ENCODE measurements at regions not wholly inside any gene's neighbourhood (a gene's known extent, or its start where the extent isn't known, plus 50 kb on each side); places are given as distances from the start of the nearest gene placed in this dataset.
"Not testable (repeated sequence)": the region's sequence is repeated elsewhere in the genome, so short reads cannot be mapped to it uniquely, and the experiment has no call there.

- DNase-seq, result no peak
Observed at GRCh38 chr18:78857314-78858150, 122.1 kb upstream of the SALL3 start.

- no peak for DNase-seq
Observed at GRCh38 chr18:78859686-78860085, 119.9 kb upstream of the SALL3 start.

GRCh38 chr18:78860117-78860516 lies 119.5 kb upstream of the SALL3 start:
- no peak for DNase-seq

- DNase-seq, result no peak
Observed at GRCh38 chr18:78861116-78861515, 118.5 kb upstream of the SALL3 start.

- DNase-seq, result no peak
Observed at GRCh38 chr18:78861706-78862105, 117.9 kb upstream of the SALL3 start.

- no peak for DNase-seq
Observed at GRCh38 chr18:78862395-78862794, 117.2 kb upstream of the SALL3 start.

- DNase-seq, result no peak
Observed at GRCh38 chr18:78865056-78865598, 114.5 kb upstream of the SALL3 start.

GRCh38 chr18:78865771-78866310 lies 113.8 kb upstream of the SALL3 start:
- no peak for DNase-seq

GRCh38 chr18:78867131-78867530 lies 112.5 kb upstream of the SALL3 start:
- DNase-seq, result no peak

- DNase-seq, result no peak
Observed at GRCh38 chr18:78868330-78869316, 111.0 kb upstream of the SALL3 start.

GRCh38 chr18:78871618-78872017 lies 108.0 kb upstream of the SALL3 start:
- DNase-seq, result no peak

- DNase-seq, result no peak
Observed at GRCh38 chr18:78873926-78874500, 105.6 kb upstream of the SALL3 start.

- DNase-seq, result no peak
Observed at GRCh38 chr18:78875016-78875777, 104.4 kb upstream of the SALL3 start.

- DNase-seq, result no peak
Observed at GRCh38 chr18:78875778-78876650, 103.6 kb upstream of the SALL3 start.

GRCh38 chr18:78876868-78877267 lies 102.8 kb upstream of the SALL3 start:
- no peak for DNase-seq

- DNase-seq, result no peak
Observed at GRCh38 chr18:78878335-78878734, 101.3 kb upstream of the SALL3 start.

GRCh38 chr18:78879072-78879883 lies 100.3 kb upstream of the SALL3 start:
- not testable (repeated sequence) for DNase-seq

GRCh38 chr18:78882585-78882984 lies 97.0 kb upstream of the SALL3 start:
- no peak for DNase-seq

GRCh38 chr18:78883501-78883900 lies 96.1 kb upstream of the SALL3 start:
- DNase-seq, result no peak

GRCh38 chr18:78884502-78884901 lies 95.1 kb upstream of the SALL3 start:
- DNase-seq, result no peak
